Stimulated activated CD8-positive, alpha-beta memory T cell treated with anti-CD3 and anti-CD28 coated beads, Interleukin-4, amount 100 ng/mL, for 4 hours (primary cell): ENCODE measurements at regions not wholly inside any gene's neighbourhood (a gene's known extent, or its start where the extent isn't known, plus 50 kb on each side); places are given as distances from the start of the nearest gene placed in this dataset.

Source experiments
- DNase-seq, 2 donors: peaks; one replicate each; pipeline ENCODE4 v3.0.0-alpha.2; 2020; ENCODE audit warnings: low read depth in 2 of 2, low spot score in 1 of 2

- no peak for DNase-seq
Measured at GRCh38 chr16:55261301-55261700, 62.7 kb upstream of the IRX6 start.

GRCh38 chr16:55263271-55264250 is 60.4 kb upstream of the IRX6 start:
- DNase-seq = no peak

- no peak for DNase-seq
Measured at GRCh38 chr16:55264949-55265348, 59.1 kb upstream of the IRX6 start.

GRCh38 chr16:55265926-55266325 is 58.1 kb upstream of the IRX6 start:
- DNase-seq = no peak

- DNase-seq = no peak
Measured at GRCh38 chr16:55271945-55272513, 52.0 kb upstream of the IRX6 start.

GRCh38 chr16:55272744-55273143 is 51.3 kb upstream of the IRX6 start:
- DNase-seq = no peak

GRCh38 chr16:55273356-55273755 is 50.6 kb upstream of the IRX6 start:
- no peak for DNase-seq

- DNase-seq = no peak
Measured at GRCh38 chr16:55273959-55274358, 50.0 kb upstream of the IRX6 start.
